ENCODE measurements at regions not wholly inside any gene's neighbourhood (a gene's known extent, or its start where the extent isn't known, plus 50 kb on each side); places are given as distances from the start of the nearest gene placed in this dataset.
"Not testable (repeated sequence)": the region's sequence is repeated elsewhere in the genome, so short reads cannot be mapped to it uniquely, and the experiment has no call there.

GRCh38 chr5:60018960-60019359 lies 125.4 kb upstream of the PDE4D start:
- TF ChIP-seq CTCF, POLR2AphosphoS5, POLR2A, EP300 (IDR thresholded peaks at IDR 0.05): not testable (repeated sequence)

Measured in suprapubic skin (tissue), 4 donors.